ENCODE measurements at regions not wholly inside any gene's neighbourhood (a gene's known extent, or its start where the extent isn't known, plus 50 kb on each side); places are given as distances from the start of the nearest gene placed in this dataset.

DNA sequence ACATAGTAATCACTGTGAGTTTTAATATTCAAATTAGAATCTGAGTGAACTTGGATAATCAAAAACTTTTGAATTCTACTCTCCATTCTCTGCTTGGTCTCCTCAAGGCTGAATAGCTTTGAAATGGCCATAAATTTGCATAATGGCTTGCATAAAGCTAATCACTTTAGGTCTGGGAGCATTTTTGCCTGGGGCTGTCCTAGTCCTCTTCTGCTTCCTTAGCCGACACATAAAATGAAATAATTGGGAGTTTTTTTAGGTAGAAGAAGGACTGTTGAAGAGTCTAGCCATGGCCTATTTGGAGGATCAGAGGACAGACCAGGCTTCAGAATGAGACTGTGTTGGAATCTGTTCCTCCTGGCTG is 91.4 kb upstream of the EEF2KMT start:
- H3K27me3 ChIP-seq (ENCODE audit: insufficient read depth, poor library complexity, severe bottlenecking) = no peaks in the 10 kb centered on the region
- H3K9me3 ChIP-seq (ENCODE audit: severe bottlenecking) = no peaks in the 10 kb centered on the region
- no peak for TF ChIP-seq CTCF (IDR thresholded peaks at IDR 0.05; ENCODE audit: poor library complexity, severe bottlenecking)
- no peak overlapping the region for H3K27ac ChIP-seq (ENCODE audit: poor library complexity, severe bottlenecking)
- H3K4me3 ChIP-seq (ENCODE audit: severe bottlenecking) = no peak overlapping the region
- no peak for ATAC-seq (ENCODE audit: low read depth)
- H3K36me3 ChIP-seq (ENCODE audit: low read depth) = no peaks in the 10 kb centered on the region
- no peaks in the 10 kb centered on the region for H3K4me1 ChIP-seq (ENCODE audit: insufficient read depth, poor library complexity, severe bottlenecking)
- DNase-seq (ENCODE audit: low spot score) = no peak

DNA sequence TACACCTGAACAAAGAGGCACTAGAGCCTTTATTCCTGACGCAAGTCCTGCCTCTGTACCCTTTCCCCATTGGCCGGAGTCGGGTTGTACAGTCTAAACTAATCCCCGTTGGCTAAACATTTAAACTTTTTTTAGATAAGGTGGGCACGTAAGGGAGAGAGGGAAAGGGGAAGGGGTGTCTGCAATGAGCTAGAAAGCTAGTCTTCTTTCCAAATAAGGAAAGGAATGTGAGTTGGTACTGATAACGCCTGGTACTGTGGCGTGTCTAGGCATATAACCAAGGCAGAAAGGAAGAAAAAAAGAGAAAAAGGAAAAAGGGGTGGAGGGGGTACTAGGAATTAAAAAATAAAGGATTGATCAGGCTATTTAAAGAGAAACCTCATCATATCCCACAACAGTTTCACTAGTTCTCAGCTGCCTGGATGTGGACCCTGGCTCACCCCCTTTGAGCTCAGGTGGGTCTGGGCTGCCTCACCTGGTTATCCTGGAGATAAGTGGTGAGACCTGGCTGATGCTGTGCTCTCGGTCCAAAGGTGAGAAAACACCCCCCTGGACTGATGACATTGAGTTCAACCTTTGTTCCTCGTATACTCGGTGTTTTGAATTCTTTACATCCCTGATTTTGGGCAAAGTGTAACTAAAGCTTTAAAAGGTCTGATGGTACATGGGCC is 90.9 kb upstream of the EEF2KMT start:
- no peak for TF ChIP-seq CTCF (IDR thresholded peaks at IDR 0.05; ENCODE audit: poor library complexity, severe bottlenecking)
- no peak for DNase-seq (ENCODE audit: low spot score)
- Histone ChIP-seq H3K36me3 (ENCODE audit: low read depth) (no peaks in the 10 kb centered on the region), H3K4me3 (ENCODE audit: severe bottlenecking) (no peak overlapping the region), H3K4me1 (ENCODE audit: insufficient read depth, poor library complexity, severe bottlenecking) (no peaks in the 10 kb centered on the region), H3K9me3 (ENCODE audit: severe bottlenecking) (no peaks in the 10 kb centered on the region), H3K27me3 (ENCODE audit: insufficient read depth, poor library complexity, severe bottlenecking) (no peaks in the 10 kb centered on the region), H3K27ac (ENCODE audit: poor library complexity, severe bottlenecking) (no peak overlapping the region)
- ATAC-seq (ENCODE audit: low read depth) = no peak

DNA sequence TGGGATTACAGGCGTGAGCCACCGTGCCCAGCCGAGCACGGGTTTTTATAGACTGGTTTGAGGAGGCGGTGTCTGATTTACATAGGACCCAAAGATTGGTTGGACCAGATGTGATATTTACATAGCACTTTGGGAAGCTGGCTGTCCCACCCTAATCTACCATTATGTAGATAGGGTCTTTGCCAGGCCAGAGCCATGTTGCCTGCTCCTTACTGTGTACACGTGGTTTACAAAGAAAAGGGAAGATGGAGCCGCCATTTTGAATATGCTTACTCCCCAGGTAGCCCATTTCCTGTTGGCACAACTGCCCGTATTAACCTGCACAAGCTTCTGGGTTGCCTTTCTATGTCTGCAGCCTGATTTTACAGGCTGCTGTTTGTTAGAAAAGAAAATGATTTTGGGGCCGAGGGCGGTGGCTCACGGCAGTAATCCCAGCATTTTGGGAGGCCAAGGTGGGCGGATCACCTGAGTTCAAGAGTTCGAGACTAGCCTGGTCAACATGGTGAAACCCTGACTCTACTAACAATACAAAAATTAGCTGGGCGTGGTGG is 89.9 kb upstream of the EEF2KMT start:
- no peaks in the 10 kb centered on the region for H3K36me3 ChIP-seq (ENCODE audit: low read depth)
- H3K9me3 ChIP-seq (ENCODE audit: severe bottlenecking) = no peaks in the 10 kb centered on the region
- no peak for ATAC-seq (ENCODE audit: low read depth)
- DNase-seq (ENCODE audit: low spot score) = no peak
- no peak for TF ChIP-seq CTCF (IDR thresholded peaks at IDR 0.05; ENCODE audit: poor library complexity, severe bottlenecking)
- no peak overlapping the region for H3K4me3 ChIP-seq (ENCODE audit: severe bottlenecking)
- H3K27me3 ChIP-seq (ENCODE audit: insufficient read depth, poor library complexity, severe bottlenecking) = no peaks in the 10 kb centered on the region
- H3K27ac ChIP-seq (ENCODE audit: poor library complexity, severe bottlenecking) = no peak overlapping the region
- H3K4me1 ChIP-seq (ENCODE audit: insufficient read depth, poor library complexity, severe bottlenecking) = no peaks in the 10 kb centered on the region

- Histone ChIP-seq H3K4me3 (ENCODE audit: severe bottlenecking) (no peak overlapping the region), H3K9me3 (ENCODE audit: severe bottlenecking) (no peaks in the 10 kb centered on the region), H3K27ac (ENCODE audit: poor library complexity, severe bottlenecking) (no peak overlapping the region), H3K36me3 (ENCODE audit: low read depth) (no peaks in the 10 kb centered on the region), H3K4me1 (ENCODE audit: insufficient read depth, poor library complexity, severe bottlenecking) (no peaks in the 10 kb centered on the region), H3K27me3 (ENCODE audit: insufficient read depth, poor library complexity, severe bottlenecking) (no peaks in the 10 kb centered on the region)
- no peak for ATAC-seq (ENCODE audit: low read depth)
- TF ChIP-seq CTCF (IDR thresholded peaks at IDR 0.05; ENCODE audit: poor library complexity, severe bottlenecking) = no peak
- DNase-seq (ENCODE audit: low spot score) = no peak
Measured at GRCh38 chr16:5186381-5186903, 88.8 kb upstream of the EEF2KMT start.

GRCh38 chr16:5176505-5176904 is 78.9 kb upstream of the EEF2KMT start:
- Histone ChIP-seq H3K36me3 (ENCODE audit: low read depth) (no peaks in the 10 kb centered on the region), H3K4me3 (ENCODE audit: severe bottlenecking) (no peak overlapping the region), H3K27ac (ENCODE audit: poor library complexity, severe bottlenecking) (no peak overlapping the region), H3K27me3 (ENCODE audit: insufficient read depth, poor library complexity, severe bottlenecking) (no peaks in the 10 kb centered on the region), H3K9me3 (ENCODE audit: severe bottlenecking) (peaks cover 3% of the 10 kb centered on the region), H3K4me1 (ENCODE audit: insufficient read depth, poor library complexity, severe bottlenecking) (no peaks in the 10 kb centered on the region)
- ATAC-seq (ENCODE audit: low read depth) = no peak
- no peak for DNase-seq (ENCODE audit: low spot score)
- no peak for TF ChIP-seq CTCF (IDR thresholded peaks at IDR 0.05; ENCODE audit: poor library complexity, severe bottlenecking)
